Endothelial cell (in vitro differentiated cells): ENCODE measurements at regions not wholly inside any gene's neighbourhood (a gene's known extent, or its start where the extent isn't known, plus 50 kb on each side); places are given as distances from the start of the nearest gene placed in this dataset.

Source experiments
- DNase-seq: peaks from one replicate; pipeline ENCODE4 v3.0.0; 2021; ENCODE audit warnings: low spot score
- H3K27ac Mint-ChIP-seq: one replicate; pipeline ENCODE4 v1.8.0; 2021; ENCODE audit warnings: mixed read lengths, inconsistent platforms; ENCODE audit not compliant: unreplicated experiment
- H3K27me3 Mint-ChIP-seq: one replicate; pipeline ENCODE4 v1.8.0; 2021; ENCODE audit warnings: mild to moderate bottlenecking, moderate library complexity, mixed read lengths, inconsistent platforms; ENCODE audit not compliant: unreplicated experiment
- H3K36me3 Mint-ChIP-seq: one replicate; pipeline ENCODE4 v1.8.0; 2021; ENCODE audit warnings: mild to moderate bottlenecking, low read depth, mixed read lengths, inconsistent platforms; ENCODE audit not compliant: unreplicated experiment
- H3K4me1 Mint-ChIP-seq: one replicate; pipeline ENCODE4 v1.8.0; 2021; ENCODE audit warnings: mild to moderate bottlenecking, mixed read lengths, inconsistent platforms; ENCODE audit not compliant: unreplicated experiment
- H3K4me3 Mint-ChIP-seq: one replicate; pipeline ENCODE4 v1.8.0; 2021; ENCODE audit warnings: mild to moderate bottlenecking, mixed read lengths, inconsistent platforms; ENCODE audit not compliant: unreplicated experiment
- H3K9me3 Mint-ChIP-seq: one replicate; pipeline ENCODE4 v1.8.0; 2021; ENCODE audit warnings: mixed read lengths, inconsistent platforms; ENCODE audit not compliant: unreplicated experiment
- CTCF ChIP-seq: fragments of 200-600 bp; sonication (generic); IDR thresholded peaks from one replicate; pipeline ENCODE4 v1.5.0; 2021; ENCODE audit warnings: antibody characterized with exemption; ENCODE audit not compliant: unreplicated experiment

GRCh38 chr13:33694546-33694945 lies 123.4 kb upstream of the RFC3 start:
- TF ChIP-seq CTCF, result no peak
- no peaks in the 10 kb centered on the region for H3K27me3 Mint-ChIP-seq
- H3K4me3 Mint-ChIP-seq, result no peak overlapping the region
- DNase-seq, result no peak
- no peaks in the 10 kb centered on the region for H3K36me3 Mint-ChIP-seq
- H3K9me3 Mint-ChIP-seq, result no peaks in the 10 kb centered on the region
- no peaks in the 10 kb centered on the region for H3K4me1 Mint-ChIP-seq
- no peak overlapping the region for H3K27ac Mint-ChIP-seq

- no peaks in the 10 kb centered on the region for H3K4me1 Mint-ChIP-seq
- H3K4me3 Mint-ChIP-seq, result no peak overlapping the region
- H3K36me3 Mint-ChIP-seq, result no peaks in the 10 kb centered on the region
- no peak for DNase-seq
- H3K27me3 Mint-ChIP-seq, result no peaks in the 10 kb centered on the region
- no peak for TF ChIP-seq CTCF
- no peaks in the 10 kb centered on the region for H3K9me3 Mint-ChIP-seq
- H3K27ac Mint-ChIP-seq, result no peak overlapping the region
Observed at GRCh38 chr13:33696530-33696929, 121.4 kb upstream of the RFC3 start.

- Mint-ChIP-seq H3K4me1 (no peaks in the 10 kb centered on the region), H3K27ac (no peak overlapping the region), H3K4me3 (no peak overlapping the region), H3K9me3 (no peaks in the 10 kb centered on the region), H3K27me3 (no peaks in the 10 kb centered on the region), H3K36me3 (no peaks in the 10 kb centered on the region)
- no peak for DNase-seq
- no peak for TF ChIP-seq CTCF
Observed at GRCh38 chr13:33697926-33698325, 120.0 kb upstream of the RFC3 start.

- H3K36me3 Mint-ChIP-seq, result no peaks in the 10 kb centered on the region
Observed at GRCh38 chr13:33707449-33707848, 110.5 kb upstream of the RFC3 start.

GRCh38 chr13:33710924-33711323 lies 107.0 kb upstream of the RFC3 start:
- DNase-seq, result no peak
- H3K27me3 Mint-ChIP-seq, result peaks cover 1% of the 10 kb centered on the region
- TF ChIP-seq CTCF, result no peak
- H3K4me1 Mint-ChIP-seq, result peaks cover 3% of the 10 kb centered on the region
- H3K27ac Mint-ChIP-seq, result no peak overlapping the region
- H3K36me3 Mint-ChIP-seq, result no peaks in the 10 kb centered on the region
- no peak overlapping the region for H3K4me3 Mint-ChIP-seq
- no peaks in the 10 kb centered on the region for H3K9me3 Mint-ChIP-seq

More at GRCh38 chr13:33707449-33707848, 110.5 kb upstream of the RFC3 start:
- H3K27me3 Mint-ChIP-seq, result peaks cover 1% of the 10 kb centered on the region
- DNase-seq, result no peak
- no peak for TF ChIP-seq CTCF
- no peaks in the 10 kb centered on the region for H3K9me3 Mint-ChIP-seq
- no peak overlapping the region for H3K4me3 Mint-ChIP-seq
- H3K27ac Mint-ChIP-seq, result no peak overlapping the region
- H3K4me1 Mint-ChIP-seq, result peaks cover 3% of the 10 kb centered on the region
